OCI-LY7 (cell line): ENCODE measurements at regions not wholly inside any gene's neighbourhood (a gene's known extent, or its start where the extent isn't known, plus 50 kb on each side); places are given as distances from the start of the nearest gene placed in this dataset.

Source experiments
- CTCF ChIP-seq: fragments of 200-600 bp; sonication (generic); conservative IDR thresholded peaks from 2 replicates; pipeline ENCODE4 v1.5.1; 2014; ENCODE audit warnings: mild to moderate bottlenecking, antibody characterized with exemption, low read length, moderate library complexity, mixed read lengths
- EZH2phosphoT487 ChIP-seq: fragments of 200-600 bp; sonication (generic); IDR thresholded peaks from 2 replicates; pipeline ENCODE4 v1.6.1; 2018; ENCODE audit warnings: low read depth, borderline replicate concordance, mild to moderate bottlenecking, mixed run types, antibody characterized with exemption, low read length, moderate library complexity, mixed read lengths

GRCh38 chr5:172541773-172542136 lies 87.4 kb upstream of the SH3PXD2B start:
- TF ChIP-seq CTCF (no peak), EZH2phosphoT487 (no peak)
